BJ (cell line): ENCODE measurements at regions not wholly inside any gene's neighbourhood (a gene's known extent, or its start where the extent isn't known, plus 50 kb on each side); places are given as distances from the start of the nearest gene placed in this dataset.

ENCODE experiments used
- CTCF ChIA-PET: fragments of 350-600 bp; formaldehyde crosslinking; extraction: SDS; loops from one replicate; lab custom pipeline; 2021; ENCODE audit warnings: antibody characterized with exemption, inconsistent platforms; lab: Yijun Ruan, JAX
- POLR2A ChIA-PET: fragments of 300-600 bp; sonication (Branson Sonifier 250); formaldehyde crosslinking; extraction: SDS; loops from one replicate; lab custom pipeline; 2021; ENCODE audit warnings: antibody characterized with exemption; lab: Charles Lee
- DNase-seq: peaks from one replicate; pipeline ENCODE4 v3.0.0-alpha.2; 2011; ENCODE audit warnings: low read depth
- H3K27me3 ChIP-seq: 2 replicates; pipeline ENCODE4 v1.6.0; 2011; ENCODE audit warnings: low read length; ENCODE audit not compliant: control insufficient read depth, insufficient read depth
- H3K36me3 ChIP-seq: 2 replicates; pipeline ENCODE4 v1.5.1; 2011; ENCODE audit warnings: low read length; ENCODE audit not compliant: control insufficient read depth, insufficient read depth
- H3K4me3 ChIP-seq: 2 replicates; pipeline ENCODE4 v1.5.1; 2011; ENCODE audit warnings: low read depth, mild to moderate bottlenecking, control low read depth, low read length
- CTCF ChIP-seq: IDR thresholded peaks from 2 replicates; pipeline ENCODE4 v1.5.1; 2011; ENCODE audit warnings: low read depth, mild to moderate bottlenecking, control low read depth, inconsistent platforms, low read length, moderate library complexity; ENCODE audit not compliant: insufficient read depth

GRCh38 chr3:181912384-181912783 lies 200.7 kb downstream of the SOX2 start:
- no peak for TF ChIP-seq CTCF
- H3K27me3 ChIP-seq, result no peaks in the 10 kb centered on the region
- CTCF ChIA-PET, result no interaction called here
- POLR2A ChIA-PET, result no interaction called here
- no peak overlapping the region for H3K4me3 ChIP-seq
- H3K36me3 ChIP-seq, result no peaks in the 10 kb centered on the region
- no peak for DNase-seq

- POLR2A ChIA-PET, result no interaction called here
- CTCF ChIA-PET, result no interaction called here
- TF ChIP-seq CTCF, result no peak
- Histone ChIP-seq H3K36me3 (no peaks in the 10 kb centered on the region), H3K4me3 (no peak overlapping the region), H3K27me3 (no peaks in the 10 kb centered on the region)
- DNase-seq, result no peak
Observed at GRCh38 chr3:181913254-181913653, 201.5 kb downstream of the SOX2 start.

GRCh38 chr3:181915551-181915950 lies 203.8 kb downstream of the SOX2 start:
- Histone ChIP-seq H3K4me3 (no peak overlapping the region), H3K36me3 (no peaks in the 10 kb centered on the region), H3K27me3 (no peaks in the 10 kb centered on the region)
- POLR2A ChIA-PET, result no interaction called here
- DNase-seq, result no peak
- CTCF ChIA-PET, result no interaction called here
- no peak for TF ChIP-seq CTCF

- ChIA-PET CTCF (no interaction called here), POLR2A (no interaction called here)
- no peak for TF ChIP-seq CTCF
- Histone ChIP-seq H3K36me3 (no peaks in the 10 kb centered on the region), H3K27me3 (no peaks in the 10 kb centered on the region), H3K4me3 (no peak overlapping the region)
- DNase-seq, result no peak
Observed at GRCh38 chr3:181916013-181916412, 204.3 kb downstream of the SOX2 start.

GRCh38 chr3:181917027-181917426 lies 205.3 kb downstream of the SOX2 start:
- no peak for DNase-seq
- CTCF ChIA-PET, result interaction anchor here (0.6 kb wide), 1 partner anchor 117 kb away, joined by 3 read pairs; no protein-coding TSS in a partner anchor
- POLR2A ChIA-PET, result no interaction called here
- no peak for TF ChIP-seq CTCF
- Histone ChIP-seq H3K36me3 (no peaks in the 10 kb centered on the region), H3K4me3 (no peak overlapping the region), H3K27me3 (no peaks in the 10 kb centered on the region)
